ENCODE measurements at regions not wholly inside any gene's neighbourhood (a gene's known extent, or its start where the extent isn't known, plus 50 kb on each side); places are given as distances from the start of the nearest gene placed in this dataset.

DNA sequence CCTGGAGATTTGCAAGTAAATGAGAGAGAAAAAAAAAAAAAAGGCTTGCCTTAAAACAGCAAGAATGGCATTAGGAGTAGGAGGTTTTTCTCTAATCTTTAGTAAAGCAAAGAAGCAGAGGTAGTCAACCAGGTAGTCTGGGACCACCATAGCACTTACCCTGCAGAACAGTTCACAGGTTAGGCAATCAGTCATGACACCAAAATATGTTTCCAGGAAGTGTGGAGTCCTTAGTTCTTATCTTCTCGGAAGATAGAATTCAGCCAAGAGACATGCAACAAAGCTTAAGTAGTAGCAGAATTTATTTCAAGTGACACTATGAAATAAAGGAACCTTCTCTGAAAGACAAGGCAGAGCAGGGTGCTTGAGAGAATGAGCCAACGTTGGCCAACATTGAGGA, 295.8 kb downstream of the IPO8 start:
- TF ChIP-seq, protein P1, sequence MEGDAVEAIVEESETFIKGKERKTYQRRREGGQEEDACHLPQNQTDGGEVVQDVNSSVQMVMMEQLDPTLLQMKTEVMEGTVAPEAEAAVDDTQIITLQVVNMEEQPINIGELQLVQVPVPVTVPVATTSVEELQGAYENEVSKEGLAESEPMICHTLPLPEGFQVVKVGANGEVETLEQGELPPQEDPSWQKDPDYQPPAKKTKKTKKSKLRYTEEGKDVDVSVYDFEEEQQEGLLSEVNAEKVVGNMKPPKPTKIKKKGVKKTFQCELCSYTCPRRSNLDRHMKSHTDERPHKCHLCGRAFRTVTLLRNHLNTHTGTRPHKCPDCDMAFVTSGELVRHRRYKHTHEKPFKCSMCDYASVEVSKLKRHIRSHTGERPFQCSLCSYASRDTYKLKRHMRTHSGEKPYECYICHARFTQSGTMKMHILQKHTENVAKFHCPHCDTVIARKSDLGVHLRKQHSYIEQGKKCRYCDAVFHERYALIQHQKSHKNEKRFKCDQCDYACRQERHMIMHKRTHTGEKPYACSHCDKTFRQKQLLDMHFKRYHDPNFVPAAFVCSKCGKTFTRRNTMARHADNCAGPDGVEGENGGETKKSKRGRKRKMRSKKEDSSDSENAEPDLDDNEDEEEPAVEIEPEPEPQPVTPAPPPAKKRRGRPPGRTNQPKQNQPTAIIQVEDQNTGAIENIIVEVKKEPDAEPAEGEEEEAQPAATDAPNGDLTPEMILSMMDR (IDR thresholded peaks at IDR 0.05; ENCODE audit: insufficient read depth, low read depth, low read length), result no peak
- TF ChIP-seq EZH2 (IDR thresholded peaks at IDR 0.05; ENCODE audit: insufficient read depth, low read length), result no peak
